CD14-positive monocyte (primary cell): ENCODE measurements at regions not wholly inside any gene's neighbourhood (a gene's known extent, or its start where the extent isn't known, plus 50 kb on each side); places are given as distances from the start of the nearest gene placed in this dataset.

Source experiments
- DNase-seq, 3 donors: peaks; one replicate each; pipeline ENCODE4 v3.0.0-alpha.2; 2011 to 2022
- H2AFZ ChIP-seq: 2 replicates; pipeline ENCODE4 v1.6.0; 2012; ENCODE audit warnings: mild to moderate bottlenecking, low read depth, low read length, inconsistent platforms; ENCODE audit not compliant: insufficient read depth, poor library complexity, severe bottlenecking
- H3K27ac ChIP-seq, 2 donors: 1 replicate in 1 of 2; 2 replicates in 1 of 2; pipeline ENCODE4 v1.5.1; 2012 to 2013; ENCODE audit warnings: low read length in 2 of 2, control low read depth in 1 of 2, inconsistent platforms in 1 of 2, low read depth in 1 of 2, mild to moderate bottlenecking in 1 of 2
- H3K27me3 ChIP-seq, 2 donors: one replicate each; pipeline versions ENCODE4 v1.6.0 to v1.6.1; 2011 to 2013; ENCODE audit warnings: low read length in 2 of 2; ENCODE audit not compliant: control insufficient read depth in 2 of 2, insufficient read depth in 2 of 2
- H3K36me3 ChIP-seq, 2 donors: replicated peaks in 1 of 2; 1 replicate in 1 of 2; 2 replicates in 1 of 2; pipeline versions ENCODE4 v1.5.1 to v1.6.1; 2012 to 2013; ENCODE audit warnings: low read length in 2 of 2, control low read depth in 1 of 2, inconsistent platforms in 1 of 2, mild to moderate bottlenecking in 1 of 2; ENCODE audit not compliant: insufficient read depth in 2 of 2, control insufficient read depth in 1 of 2
- H3K4me1 ChIP-seq, 2 donors: 1 replicate in 1 of 2; 2 replicates in 1 of 2; pipeline versions ENCODE4 v1.5.1 to v1.6.1; 2012 to 2013; ENCODE audit warnings: low read length in 2 of 2, control low read depth in 1 of 2, inconsistent platforms in 1 of 2, mild to moderate bottlenecking in 1 of 2, moderate library complexity in 1 of 2; ENCODE audit not compliant: insufficient read depth in 2 of 2, control insufficient read depth in 1 of 2
- H3K4me2 ChIP-seq: replicated peaks from 2 replicates; pipeline ENCODE3; 2012; ENCODE audit warnings: low read length, moderate library complexity, mild to moderate bottlenecking; ENCODE audit not compliant: poor library complexity, severe bottlenecking; ENCODE audit errors: extremely low read depth
- H3K4me3 ChIP-seq, 3 experiments: fragments of 200-600 bp in 1 of 3; sonication (generic) in 1 of 3; replicated peaks in 1 of 3; 1 replicate in 2 of 3; 2 replicates in 1 of 3; pipeline ENCODE4 v1.5.1; 2011 to 2013; ENCODE audit warnings: low read length in 3 of 3, mild to moderate bottlenecking in 3 of 3, control low read depth in 2 of 3, low read depth in 2 of 3, inconsistent platforms in 1 of 3, moderate library complexity in 1 of 3
- H3K79me2 ChIP-seq: 2 replicates; pipeline ENCODE4 v1.6.0; 2012; ENCODE audit warnings: mild to moderate bottlenecking, control low read depth, inconsistent platforms, low read length, moderate library complexity; ENCODE audit not compliant: insufficient read depth
- H3K9ac ChIP-seq: 2 replicates; pipeline ENCODE4 v1.6.0; 2017; ENCODE audit warnings: low read length, mild to moderate bottlenecking; ENCODE audit not compliant: insufficient read depth, poor library complexity, severe bottlenecking
- H3K9me3 ChIP-seq, 2 donors: replicated peaks in 1 of 2; 1 replicate in 1 of 2; 2 replicates in 1 of 2; pipeline versions ENCODE4 v1.5.1 to v1.6.1; 2012 to 2013; ENCODE audit warnings: low read length in 2 of 2, control low read depth in 1 of 2; ENCODE audit not compliant: control insufficient read depth in 1 of 2, insufficient read depth in 1 of 2
- H4K20me1 ChIP-seq: 2 replicates; pipeline ENCODE4 v1.6.0; 2012; ENCODE audit warnings: mild to moderate bottlenecking, low read length, control low read depth, moderate library complexity; ENCODE audit not compliant: insufficient read depth
- H3K27ac Mint-ChIP-seq, 7 donors: one replicate each; pipeline ENCODE4 v1.8.0; 2020; ENCODE audit warnings: mild to moderate bottlenecking in 7 of 7, mixed read lengths in 7 of 7, moderate library complexity in 6 of 7, inconsistent platforms in 2 of 7
- H3K27me3 Mint-ChIP-seq, 3 donors: one replicate each; pipeline ENCODE4 v1.8.0; 2021 to 2022; ENCODE audit warnings: low read depth in 3 of 3, mild to moderate bottlenecking in 3 of 3, mixed read lengths in 3 of 3, moderate library complexity in 3 of 3, inconsistent platforms in 1 of 3
- H3K36me3 Mint-ChIP-seq, 2 donors: one replicate each; pipeline ENCODE4 v1.8.0; 2020; ENCODE audit warnings: mixed read lengths in 2 of 2, inconsistent platforms in 1 of 2, mild to moderate bottlenecking in 1 of 2
- H3K4me1 Mint-ChIP-seq: one replicate; pipeline ENCODE4 v1.8.0; 2020; ENCODE audit warnings: mild to moderate bottlenecking, mixed read lengths
- H3K4me3 Mint-ChIP-seq, 2 donors: one replicate each; pipeline ENCODE4 v1.8.0; 2020; ENCODE audit warnings: mild to moderate bottlenecking in 2 of 2, mixed read lengths in 2 of 2, moderate library complexity in 1 of 2
- H3K9me3 Mint-ChIP-seq, 7 donors: one replicate each; pipeline ENCODE4 v1.8.0; 2020 to 2022; ENCODE audit warnings: mixed read lengths in 7 of 7, mild to moderate bottlenecking in 6 of 7, moderate library complexity in 6 of 7, inconsistent platforms in 2 of 7
- CTCF ChIP-seq: fragments of 200-600 bp; IDR thresholded peaks from one replicate; pipeline ENCODE4 v1.8.0; 2022; ENCODE audit warnings: antibody characterized with exemption, mild to moderate bottlenecking
- WGBS: methylation state at CpG from one replicate; pipeline ENCODE4 v1.1.5; 2013; ENCODE audit warnings: missing lambda C conversion rate; ENCODE audit not compliant: insufficient coverage; 5-methylcytosine and 5-hydroxymethylcytosine counted together
- intact Hi-C, 2 donors: fragments of 100-400 bp; cut with micrococcal nuclease; formaldehyde crosslinking; loops; one replicate each; pipeline versions ENCODE4 v1.15.0 to v1.15.1; 2023

DNA sequence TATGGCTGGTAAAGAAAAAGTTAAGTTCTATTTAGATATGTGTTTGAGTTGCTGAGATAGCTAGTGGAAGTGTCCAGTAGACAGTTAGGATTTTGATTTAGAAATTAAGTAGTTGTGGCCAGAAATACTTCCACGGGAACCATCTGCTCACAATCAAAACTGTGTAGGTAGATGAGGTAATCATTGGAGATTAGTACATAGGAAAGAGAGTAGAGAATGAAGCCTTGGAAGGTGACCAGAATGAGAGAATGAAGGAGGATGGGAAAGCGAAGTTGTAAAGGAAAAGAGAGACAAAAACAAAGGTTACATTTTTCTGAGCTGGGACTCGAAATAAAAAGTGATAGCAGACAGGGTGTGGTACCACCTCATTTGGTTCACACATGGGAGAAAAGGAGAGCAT is 296.9 kb upstream of the SORL1-AS1 start:
- no peak overlapping the region for H3K4me3 Mint-ChIP-seq

GRCh38 chr11:121748068-121748467 is 295.3 kb upstream of the SORL1-AS1 start:
- Histone ChIP-seq H3K4me3 (no peak overlapping the region), H3K27ac (no peak overlapping the region), H2AFZ (no peak overlapping the region), H3K27me3 (no peaks in the 10 kb centered on the region), H3K9ac (no peak overlapping the region), H3K9me3 (peaks cover 0 to 3% of the 10 kb centered on the region in 2 donors), H4K20me1 (no peaks in the 10 kb centered on the region), H3K79me2 (no peaks in the 10 kb centered on the region), H3K4me2 (no peak overlapping the region), H3K36me3 (no peaks in the 10 kb centered on the region), H3K4me1 (no peaks in the 10 kb centered on the region)
- H3K4me1 Mint-ChIP-seq = no peaks in the 10 kb centered on the region
- H3K36me3 Mint-ChIP-seq = no peaks in the 10 kb centered on the region
- no peak overlapping the region for H3K27ac Mint-ChIP-seq
- H3K27me3 Mint-ChIP-seq = peaks cover 0 to 2% (median 0%) of the 10 kb centered on the region in 3 donors
- TF ChIP-seq CTCF = no peak
- DNase-seq = no peak
- no peak overlapping the region for H3K4me3 Mint-ChIP-seq
- no CpG with 5 or more reads among the region's 1 CpG for WGBS
- intact Hi-C loops = no loop called here
- H3K9me3 Mint-ChIP-seq = peaks cover 0 to 8% (median 6%) of the 10 kb centered on the region in 7 donors

More for the DNA sequence above, 296.9 kb upstream of the SORL1-AS1 start:
- H3K4me2 ChIP-seq = no peak overlapping the region
- H3K27me3 ChIP-seq = no peaks in the 10 kb centered on the region
- TF ChIP-seq CTCF = no peak
- Mint-ChIP-seq H3K27me3 (peaks cover 0 to 5% (median 0%) of the 10 kb centered on the region in 3 donors), H3K27ac (no peak overlapping the region), H3K4me1 (no peaks in the 10 kb centered on the region), H3K9me3 (peaks cover 0 to 3% (median 0%) of the 10 kb centered on the region in 7 donors), H3K36me3 (no peaks in the 10 kb centered on the region)
- H3K4me3 ChIP-seq = no peak overlapping the region
- no peak for DNase-seq
- H4K20me1 ChIP-seq = no peaks in the 10 kb centered on the region
- no peaks in the 10 kb centered on the region for H3K36me3 ChIP-seq
- H3K9me3 ChIP-seq = no peaks in the 10 kb centered on the region
- H3K79me2 ChIP-seq = no peaks in the 10 kb centered on the region
- H3K4me1 ChIP-seq = no peaks in the 10 kb centered on the region
- 83% methylated on average over 2 of the region's 3 CpGs for WGBS
- H3K27ac ChIP-seq = no peak overlapping the region
- H2AFZ ChIP-seq = no peak overlapping the region
- no peak overlapping the region for H3K9ac ChIP-seq
- intact Hi-C loops = no loop called here
